Right atrium auricular region (tissue), 2 donors: ENCODE measurements at regions not wholly inside any gene's neighbourhood (a gene's known extent, or its start where the extent isn't known, plus 50 kb on each side); places are given as distances from the start of the nearest gene placed in this dataset.
"Not testable (repeated sequence)": the region's sequence is repeated elsewhere in the genome, so short reads cannot be mapped to it uniquely, and the experiment has no call there.

Experiments
- DNase-seq: peaks from one replicate; pipeline ENCODE4 v3.0.0-alpha.2; 2019; ENCODE audit warnings: low spot score
- H3K27ac ChIP-seq, 2 donors: fragments of 200-600 bp; sonication (generic); 1 replicate in 1 of 2; 2 replicates in 1 of 2; pipeline ENCODE4 v1.5.1; 2016 to 2019
- H3K27me3 ChIP-seq, 2 donors: fragments of 200-600 bp; sonication (generic); one replicate each; pipeline versions ENCODE4 v1.5.1 to v1.6.0; 2017 to 2019
- H3K36me3 ChIP-seq: fragments of 200-600 bp; sonication (generic); one replicate; pipeline ENCODE4 v1.5.1; 2016
- H3K4me1 ChIP-seq, 2 donors: fragments of 200-600 bp; sonication (generic); one replicate each; pipeline versions ENCODE4 v1.5.1 to v1.6.0; 2017 to 2019
- H3K4me3 ChIP-seq, 2 donors: fragments of 200-600 bp; sonication (generic); 1 replicate in 1 of 2; 2 replicates in 1 of 2; pipeline ENCODE4 v1.5.1; 2017 to 2019; ENCODE audit warnings: mild to moderate bottlenecking in 1 of 2, moderate library complexity in 1 of 2
- H3K9me3 ChIP-seq, 2 donors: fragments of 200-600 bp; sonication (generic); one replicate each; pipeline ENCODE4 v1.5.1; 2019

- not testable (repeated sequence) for H3K27ac ChIP-seq, DNase-seq, H3K9me3 ChIP-seq, H3K4me1 ChIP-seq, H3K27me3 ChIP-seq, H3K36me3 ChIP-seq, H3K4me3 ChIP-seq
These were observed 545.5 kb downstream of the RPIA start for GRCh38 chr2:89236832-89237450.

GRCh38 chr2:89237783-89238182 lies 546.3 kb downstream of the RPIA start:
- not testable (repeated sequence) for H3K9me3 ChIP-seq, H3K36me3 ChIP-seq, DNase-seq, H3K4me3 ChIP-seq, H3K4me1 ChIP-seq, H3K27ac ChIP-seq, H3K27me3 ChIP-seq

- not testable (repeated sequence) for H3K27me3 ChIP-seq, H3K4me1 ChIP-seq, DNase-seq, H3K4me3 ChIP-seq, H3K27ac ChIP-seq, H3K36me3 ChIP-seq, H3K9me3 ChIP-seq
These were observed 551.7 kb downstream of the RPIA start for GRCh38 chr2:89243114-89243700.

GRCh38 chr2:89244407-89244806 lies 552.9 kb downstream of the RPIA start:
- DNase-seq, H3K27me3 ChIP-seq, H3K36me3 ChIP-seq: not testable (repeated sequence)

GRCh38 chr2:89245478-89245877 lies 554.0 kb downstream of the RPIA start:
- H3K27ac ChIP-seq, DNase-seq, H3K36me3 ChIP-seq, H3K4me1 ChIP-seq, H3K27me3 ChIP-seq, H3K9me3 ChIP-seq, H3K4me3 ChIP-seq: not testable (repeated sequence)

More at GRCh38 chr2:89244407-89244806, 552.9 kb downstream of the RPIA start:
- not testable (repeated sequence) for H3K4me1 ChIP-seq, H3K27ac ChIP-seq, H3K9me3 ChIP-seq, H3K4me3 ChIP-seq

GRCh38 chr2:89246027-89246426 lies 554.6 kb downstream of the RPIA start:
- not testable (repeated sequence) for DNase-seq, H3K27me3 ChIP-seq, H3K27ac ChIP-seq, H3K9me3 ChIP-seq, H3K4me1 ChIP-seq, H3K4me3 ChIP-seq, H3K36me3 ChIP-seq

- H3K4me1 ChIP-seq, H3K9me3 ChIP-seq, H3K27ac ChIP-seq, H3K27me3 ChIP-seq, DNase-seq, H3K36me3 ChIP-seq, H3K4me3 ChIP-seq: not testable (repeated sequence)
These were observed 555.1 kb downstream of the RPIA start for GRCh38 chr2:89246620-89247019.

- not testable (repeated sequence) for DNase-seq, H3K4me1 ChIP-seq, H3K27ac ChIP-seq, H3K36me3 ChIP-seq, H3K27me3 ChIP-seq, H3K4me3 ChIP-seq, H3K9me3 ChIP-seq
These were observed 563.5 kb downstream of the RPIA start for GRCh38 chr2:89255013-89255412.

- H3K27me3 ChIP-seq, DNase-seq, H3K4me3 ChIP-seq, H3K4me1 ChIP-seq, H3K27ac ChIP-seq, H3K9me3 ChIP-seq, H3K36me3 ChIP-seq: not testable (repeated sequence)
These were observed 582.0 kb downstream of the RPIA start for GRCh38 chr2:89273443-89273842.

GRCh38 chr2:89280536-89280935 lies 589.1 kb downstream of the RPIA start:
- DNase-seq, H3K27me3 ChIP-seq, H3K27ac ChIP-seq, H3K9me3 ChIP-seq, H3K36me3 ChIP-seq, H3K4me1 ChIP-seq, H3K4me3 ChIP-seq: not testable (repeated sequence)

- H3K9me3 ChIP-seq, H3K27ac ChIP-seq, H3K36me3 ChIP-seq, H3K4me3 ChIP-seq, H3K27me3 ChIP-seq, H3K4me1 ChIP-seq, DNase-seq: not testable (repeated sequence)
These were observed 595.1 kb downstream of the RPIA start for GRCh38 chr2:89286448-89287080.

GRCh38 chr2:89287084-89287483 lies 595.6 kb downstream of the RPIA start:
- H3K27me3 ChIP-seq, H3K9me3 ChIP-seq, DNase-seq, H3K4me1 ChIP-seq, H3K27ac ChIP-seq, H3K4me3 ChIP-seq, H3K36me3 ChIP-seq: not testable (repeated sequence)

GRCh38 chr2:89291717-89292298 lies 600.3 kb downstream of the RPIA start:
- H3K27ac ChIP-seq, H3K36me3 ChIP-seq, H3K9me3 ChIP-seq, H3K4me1 ChIP-seq, H3K4me3 ChIP-seq, H3K27me3 ChIP-seq, DNase-seq: not testable (repeated sequence)

- H3K36me3 ChIP-seq, H3K27me3 ChIP-seq, H3K4me3 ChIP-seq, DNase-seq, H3K4me1 ChIP-seq, H3K9me3 ChIP-seq, H3K27ac ChIP-seq: not testable (repeated sequence)
These were observed 601.9 kb downstream of the RPIA start for GRCh38 chr2:89293399-89293798.

GRCh38 chr2:89294335-89294734 lies 602.9 kb downstream of the RPIA start:
- not testable (repeated sequence) for H3K4me1 ChIP-seq, H3K9me3 ChIP-seq, H3K27ac ChIP-seq, H3K36me3 ChIP-seq, H3K27me3 ChIP-seq, DNase-seq, H3K4me3 ChIP-seq
